Spleen (tissue), 11 donors: ENCODE measurements at regions not wholly inside any gene's neighbourhood (a gene's known extent, or its start where the extent isn't known, plus 50 kb on each side); places are given as distances from the start of the nearest gene placed in this dataset.
"Not testable (repeated sequence)": the region's sequence is repeated elsewhere in the genome, so short reads cannot be mapped to it uniquely, and the experiment has no call there.

Experiments used
- DNase-seq: peaks from one replicate; pipeline ENCODE4 v3.0.0-alpha.2; 2020
- H3K27ac ChIP-seq, 8 donors: fragments of 200-600 bp; sonication (generic) in 7 of 8; 1 replicate in 4 of 8; 2 replicates in 4 of 8; pipeline versions ENCODE4 v1.5.0 to v1.8.0; 2016 to 2021; ENCODE audit warnings: inconsistent platforms in 4 of 8, mild to moderate bottlenecking in 4 of 8, moderate library complexity in 1 of 8
- H3K27me3 ChIP-seq, 7 donors: fragments of 200-600 bp; sonication (generic) in 6 of 7; replicated peaks in 1 of 7; 1 replicate in 4 of 7; 2 replicates in 3 of 7; pipeline versions ENCODE4 v1.5.0 to v1.8.0; 2016 to 2021; ENCODE audit warnings: inconsistent platforms in 3 of 7, mild to moderate bottlenecking in 1 of 7
- H3K36me3 ChIP-seq, 6 donors: fragments of 200-600 bp; sonication (generic) in 5 of 6; 1 replicate in 4 of 6; 2 replicates in 2 of 6; pipeline versions ENCODE4 v1.5.0 to v1.8.0; 2016 to 2021; ENCODE audit warnings: inconsistent platforms in 2 of 6
- H3K4me1 ChIP-seq, 6 donors: fragments of 200-600 bp; sonication (generic) in 5 of 6; 1 replicate in 3 of 6; 2 replicates in 3 of 6; pipeline versions ENCODE4 v1.5.0 to v1.8.0; 2016 to 2021; ENCODE audit warnings: inconsistent platforms in 3 of 6
- H3K4me3 ChIP-seq, 8 donors: fragments of 200-600 bp; sonication (generic) in 7 of 8; 1 replicate in 4 of 8; 2 replicates in 4 of 8; pipeline versions ENCODE4 v1.5.0 to v1.8.0; 2016 to 2021; ENCODE audit warnings: inconsistent platforms in 4 of 8, mild to moderate bottlenecking in 4 of 8, moderate library complexity in 2 of 8
- H3K9me3 ChIP-seq, 8 donors: fragments of 200-600 bp; sonication (generic) in 7 of 8; 1 replicate in 4 of 8; 2 replicates in 4 of 8; pipeline versions ENCODE4 v1.5.0 to v1.8.0; 2016 to 2021; ENCODE audit warnings: inconsistent platforms in 4 of 8
- CTCF ChIP-seq, 11 experiments: fragments of 200-600 bp in 7 of 11; fragments of 450-650 bp in 4 of 11; sonication (generic) in 4 of 11; IDR thresholded peaks in 8 of 11; conservative IDR thresholded peaks in 3 of 11; 1 replicate in 7 of 11; 2 replicates in 4 of 11; pipeline versions ENCODE4 v1.4.0 to v1.8.0; 2016 to 2021; ENCODE audit warnings: antibody characterized with exemption in 11 of 11, inconsistent platforms in 4 of 11, mild to moderate bottlenecking in 1 of 11
- POLR2A ChIP-seq, 3 donors: fragments of 450-650 bp; IDR thresholded peaks; one replicate each; pipeline ENCODE4 v1.5.1; 2017; ENCODE audit warnings: antibody characterized with exemption in 3 of 3, mild to moderate bottlenecking in 1 of 3
- POLR2AphosphoS5 ChIP-seq, 3 donors: sonication (generic); formaldehyde crosslinking; IDR thresholded peaks; one replicate each; pipeline ENCODE4 v1.5.1; 2017; ENCODE audit warnings: antibody characterized with exemption in 3 of 3
- WGBS, 5 donors: extraction: QIAGEN DNeasy Blood & Tissue Kit in 3 of 5; methylation state at CpG; one replicate each; pipeline versions ENCODE4 v1.1.5 to v1.1.7; 2013 to 2018; 5-methylcytosine and 5-hydroxymethylcytosine counted together
- intact Hi-C: fragments of 100-400 bp; cut with DNase I; formaldehyde crosslinking; loops from one replicate; pipeline ENCODE4 v1.15.0; 2023; ENCODE audit warnings: low total_unique reads
- donor health status: healthy with polysubstance abuse.
- donor health status: DM: no; HTN: no; CAD: no; lungs with moderate emphysema.
- donor health status: DM: no; HTN: no; CAD: no.
- donor health status: Bipolar disorder and iron deficiency.
- donor health status: healthy.
- donor health status: DM: no; HTN: no; CAD: no.
- donor health status: DM: yes; HTN: yes; CAD: no.

GRCh38 chr12:4190366-4191063, 83.0 kb upstream of the CCND2 start:
- Histone ChIP-seq H3K27ac (peak overlapping the region in 6 of 8 donors; percentile 1 to 52 (median 25)), H3K27me3 (peaks cover 0 to 4% (median 0%) of the 10 kb centered on the region in 7 donors), H3K4me1 (no peaks in the 10 kb centered on the region), H3K9me3 (no peaks in the 10 kb centered on the region), H3K4me3 (no peak overlapping the region), H3K36me3 (no peaks in the 10 kb centered on the region)
- intact Hi-C loops: no loop called here
- WGBS, 5 donors: 54 to 87% (median 65%) methylated on average over 5 of the region's 5 CpGs
- TF ChIP-seq CTCF (IDR thresholded peaks at IDR 0.05 in 8 of 11, conservative IDR thresholded peaks at IDR 0.05 in 3 of 11) (no peak), POLR2A (IDR thresholded peaks at IDR 0.05) (no peak), POLR2AphosphoS5 (IDR thresholded peaks at IDR 0.05) (no peak)
- no peak for DNase-seq

- intact Hi-C loops: no loop called here
- no peak for DNase-seq
- WGBS, 5 donors: 84 to 90% (median 88%) methylated on average over 12 of the region's 12 CpGs
- Histone ChIP-seq H3K4me1 (no peaks in the 10 kb centered on the region), H3K4me3 (no peak overlapping the region), H3K36me3 (no peaks in the 10 kb centered on the region), H3K27ac (peak overlapping the region in 3 of 8 donors; percentile 35 to 52 (median 47)), H3K27me3 (peaks cover 0 to 4% (median 0%) of the 10 kb centered on the region in 7 donors), H3K9me3 (no peaks in the 10 kb centered on the region)
- no peak for TF ChIP-seq POLR2AphosphoS5 (IDR thresholded peaks at IDR 0.05)
- no peak for TF ChIP-seq POLR2A (IDR thresholded peaks at IDR 0.05)
- TF ChIP-seq CTCF (IDR thresholded peaks at IDR 0.05 in 8 of 11, conservative IDR thresholded peaks at IDR 0.05 in 3 of 11): no peak
These were observed 83.8 kb upstream of the CCND2 start for GRCh38 chr12:4189721-4190120.

GRCh38 chr12:4187916-4188315, 85.6 kb upstream of the CCND2 start:
- TF ChIP-seq POLR2A (IDR thresholded peaks at IDR 0.05): no peak
- no peak for TF ChIP-seq POLR2AphosphoS5 (IDR thresholded peaks at IDR 0.05)
- TF ChIP-seq CTCF (IDR thresholded peaks at IDR 0.05 in 8 of 11, conservative IDR thresholded peaks at IDR 0.05 in 3 of 11): no peak
- Histone ChIP-seq H3K36me3 (no peaks in the 10 kb centered on the region), H3K9me3 (peaks cover 0 to 11% (median 4%) of the 10 kb centered on the region in 8 donors), H3K27me3 (no peaks in the 10 kb centered on the region), H3K27ac (no peak overlapping the region), H3K4me1 (no peaks in the 10 kb centered on the region), H3K4me3 (no peak overlapping the region)
- intact Hi-C loops: no loop called here
- no peak for DNase-seq
- 86 to 97% (median 89%) methylated on average over 4 of the region's 4 CpGs for WGBS, 5 donors

- H3K27ac ChIP-seq, intact Hi-C loops, H3K36me3 ChIP-seq, H3K4me1 ChIP-seq, H3K4me3 ChIP-seq, H3K27me3 ChIP-seq, DNase-seq: not testable (repeated sequence)
- H3K9me3 ChIP-seq: peaks cover 0 to 15% (median 7%) of the 10 kb centered on the region in 8 donors
- 48 to 55% (median 51%) methylated on average over 3 of the region's 3 CpGs for WGBS, 5 donors
These were observed 86.2 kb upstream of the CCND2 start for GRCh38 chr12:4187315-4187714.
